Fibroblast of skin of left biceps (primary cell): ENCODE measurements at regions not wholly inside any gene's neighbourhood (a gene's known extent, or its start where the extent isn't known, plus 50 kb on each side); places are given as distances from the start of the nearest gene placed in this dataset.

Source experiments
- DNase-seq, 2 experiments: peaks; one replicate each; pipeline ENCODE4 v3.0.0-alpha.2; 2013; ENCODE audit warnings: low read depth in 2 of 2

DNA sequence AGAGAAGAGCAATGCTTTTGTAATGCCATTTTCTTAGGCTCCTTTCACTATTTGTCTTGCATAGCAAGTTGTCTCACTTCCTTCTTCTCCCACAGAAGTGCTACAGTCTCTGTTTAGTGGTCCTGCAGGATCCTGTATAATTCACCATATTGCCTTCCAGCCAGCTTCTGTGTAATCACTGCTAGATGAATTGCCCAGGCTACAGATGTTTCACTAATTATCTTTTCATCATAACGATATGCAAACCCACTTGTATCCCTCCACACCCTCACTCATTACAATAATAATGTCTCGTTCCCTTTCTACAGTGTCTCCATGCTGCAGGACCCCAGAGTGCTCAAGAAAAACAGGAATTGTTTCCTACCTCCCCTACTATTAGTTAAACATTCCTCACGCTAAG is 402.9 kb downstream of the TBL1XR1 start:
- no peak for DNase-seq

- no peak for DNase-seq
Measured at GRCh38 chr3:176789947-176790346, 407.3 kb downstream of the TBL1XR1 start.

DNA sequence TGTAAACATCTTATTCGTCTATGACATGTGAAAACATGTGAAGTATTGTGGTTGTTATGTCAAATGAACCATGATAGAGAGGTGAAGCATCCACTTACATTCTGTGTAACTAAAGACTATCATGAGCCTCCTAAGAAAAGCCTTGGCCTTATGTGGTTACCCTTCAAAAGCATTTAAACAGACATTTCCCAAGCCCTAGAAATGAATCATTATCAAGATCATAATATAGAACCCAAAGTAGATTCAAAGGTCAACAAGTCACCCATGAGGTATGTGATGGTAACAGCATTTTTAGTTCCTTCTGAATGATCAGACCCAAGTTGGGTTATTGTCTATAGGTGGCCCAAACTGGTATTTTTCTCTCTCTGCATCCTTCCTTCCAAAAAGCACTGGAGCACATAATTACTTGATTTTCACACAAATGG is 408.0 kb downstream of the TBL1XR1 start:
- DNase-seq: no peak

- no peak for DNase-seq
Measured at GRCh38 chr3:176787506-176787905, 409.8 kb downstream of the TBL1XR1 start.

DNA sequence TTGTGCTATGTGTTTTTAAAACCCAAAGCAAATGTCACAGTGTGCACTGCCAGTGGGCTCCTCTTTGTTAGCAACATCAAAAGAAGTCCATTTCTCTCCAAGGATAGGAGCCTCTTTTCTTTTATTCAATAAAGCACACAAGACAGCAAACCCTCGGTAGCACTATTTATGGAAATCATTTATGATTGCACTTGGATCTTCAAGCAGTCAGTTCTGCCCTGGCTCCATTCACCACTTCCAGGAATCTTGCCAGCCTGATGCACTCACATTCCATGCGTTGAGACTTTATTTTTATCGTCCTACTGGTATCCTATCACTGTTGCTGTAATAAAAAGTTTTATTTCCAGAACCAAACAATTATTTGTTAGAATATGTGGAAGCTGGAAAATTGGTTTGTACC is 412.1 kb downstream of the TBL1XR1 start:
- DNase-seq: no peak

- DNase-seq: no peak
Measured at GRCh38 chr3:176780766-176781165, 416.5 kb downstream of the TBL1XR1 start.

GRCh38 chr3:176776622-176777175 is 420.6 kb downstream of the TBL1XR1 start:
- DNase-seq: no peak

DNA sequence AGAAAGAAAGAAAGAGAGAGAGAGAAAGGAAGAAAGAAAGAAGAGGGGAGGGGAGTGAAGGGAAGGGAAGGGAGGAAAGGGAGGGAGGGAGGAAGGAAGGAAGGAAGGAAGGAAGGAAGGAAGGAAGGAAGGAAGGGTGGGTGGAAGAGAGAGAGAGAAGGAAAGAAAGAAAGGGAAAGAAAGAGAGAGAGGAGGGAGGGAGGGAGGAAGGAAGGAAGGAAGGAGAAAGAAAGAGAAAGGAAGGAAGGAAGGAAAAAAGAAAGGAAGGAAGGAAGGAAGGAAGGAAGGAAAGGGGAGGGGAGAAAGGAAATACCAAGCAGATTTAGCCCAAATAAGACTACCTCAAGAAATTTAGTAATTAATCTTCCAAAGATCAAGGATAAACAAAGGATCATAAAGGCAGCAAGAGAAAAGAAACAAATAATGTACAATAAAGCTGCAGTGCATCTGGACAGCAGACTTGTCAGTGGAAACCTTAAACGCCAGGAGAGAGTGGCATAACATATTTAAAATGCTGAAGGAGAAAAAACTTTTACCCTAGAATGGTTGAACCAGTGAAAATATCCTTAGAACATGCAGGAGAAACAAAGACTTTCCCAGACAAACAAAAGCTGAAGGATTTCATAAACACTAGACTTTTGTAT is 427.6 kb downstream of the TBL1XR1 start:
- DNase-seq: no peak

- DNase-seq: peak; percentile 27 to 28
Measured at GRCh38 chr3:176767385-176767784, 429.9 kb downstream of the TBL1XR1 start.

GRCh38 chr3:176766862-176767261 is 430.4 kb downstream of the TBL1XR1 start:
- no peak for DNase-seq

GRCh38 chr3:176765382-176765900 is 431.8 kb downstream of the TBL1XR1 start:
- DNase-seq: no peak

DNA sequence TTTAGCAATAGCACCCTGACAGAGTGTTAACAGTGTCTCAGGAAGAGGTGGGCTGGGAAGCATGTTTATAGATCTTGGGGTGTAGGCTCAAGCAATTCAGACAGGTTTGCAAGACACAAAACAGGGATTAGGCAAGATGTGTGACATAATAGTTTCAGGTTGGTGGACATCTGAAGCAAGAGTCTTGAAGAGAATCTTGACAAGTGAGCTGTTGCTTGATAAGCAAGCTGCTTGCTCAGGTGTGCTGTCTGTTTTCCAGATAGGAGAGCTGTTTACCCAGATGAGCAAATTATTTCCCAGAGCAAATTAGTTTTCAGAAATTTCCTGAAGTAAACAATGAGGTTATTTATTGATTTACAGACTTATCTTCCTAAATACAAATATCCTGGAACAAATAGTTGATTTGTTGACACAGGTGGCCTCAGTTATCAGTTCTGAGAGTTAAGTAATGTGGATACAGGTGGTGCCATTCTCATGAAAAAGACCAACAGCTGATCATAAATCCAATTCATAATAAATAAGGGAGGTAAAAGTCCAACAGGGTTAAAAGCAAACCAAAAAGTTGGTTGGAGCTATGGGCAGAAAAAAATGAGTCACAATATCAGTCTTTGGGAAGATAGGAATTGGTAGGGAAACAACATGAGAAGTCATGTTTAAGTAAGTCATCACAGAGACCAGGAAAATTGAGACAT is 437.3 kb downstream of the TBL1XR1 start:
- no peak for DNase-seq

DNA sequence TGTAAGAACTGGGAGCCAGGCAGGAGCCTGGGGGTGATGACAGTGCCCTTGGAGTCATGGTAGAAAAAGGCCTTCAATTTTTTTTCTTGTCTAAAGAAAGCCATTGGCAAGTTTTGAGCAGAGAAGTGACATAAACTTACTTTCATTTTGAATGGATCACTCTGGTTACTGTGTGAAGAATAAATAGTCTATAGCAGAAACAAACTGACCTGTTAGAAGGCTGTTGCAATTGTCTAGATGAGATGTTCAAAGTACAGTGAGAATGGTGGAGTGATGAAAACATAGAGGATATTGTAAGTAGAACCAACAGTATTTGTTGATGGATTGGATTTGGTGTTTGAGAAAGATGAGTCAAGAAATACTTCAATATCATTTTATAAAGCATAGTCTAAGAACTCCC is 439.9 kb downstream of the TBL1XR1 start:
- no peak for DNase-seq

DNA sequence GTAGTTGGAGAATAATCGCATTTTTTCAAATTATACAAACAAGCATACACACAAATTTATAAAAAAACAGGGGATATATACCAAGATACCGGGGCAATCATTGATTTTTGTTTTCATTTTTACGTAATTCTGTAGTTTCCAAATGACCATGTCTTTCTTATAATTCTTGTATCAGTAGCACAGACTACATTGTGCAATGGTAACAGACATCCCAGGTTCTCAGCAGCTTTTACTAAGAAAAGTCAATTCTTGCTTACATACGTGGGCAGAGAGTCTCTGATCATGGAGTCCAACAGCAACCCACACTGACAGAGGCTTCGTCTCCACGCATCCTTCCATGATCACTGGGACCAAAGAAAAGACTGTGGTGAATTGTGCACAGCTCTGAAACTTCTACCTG is 441.3 kb downstream of the TBL1XR1 start:
- DNase-seq: no peak

GRCh38 chr3:176755552-176755951 is 441.7 kb downstream of the TBL1XR1 start:
- no peak for DNase-seq

- no peak for DNase-seq
Measured at GRCh38 chr3:176741664-176742047, 455.6 kb downstream of the TBL1XR1 start.

DNA sequence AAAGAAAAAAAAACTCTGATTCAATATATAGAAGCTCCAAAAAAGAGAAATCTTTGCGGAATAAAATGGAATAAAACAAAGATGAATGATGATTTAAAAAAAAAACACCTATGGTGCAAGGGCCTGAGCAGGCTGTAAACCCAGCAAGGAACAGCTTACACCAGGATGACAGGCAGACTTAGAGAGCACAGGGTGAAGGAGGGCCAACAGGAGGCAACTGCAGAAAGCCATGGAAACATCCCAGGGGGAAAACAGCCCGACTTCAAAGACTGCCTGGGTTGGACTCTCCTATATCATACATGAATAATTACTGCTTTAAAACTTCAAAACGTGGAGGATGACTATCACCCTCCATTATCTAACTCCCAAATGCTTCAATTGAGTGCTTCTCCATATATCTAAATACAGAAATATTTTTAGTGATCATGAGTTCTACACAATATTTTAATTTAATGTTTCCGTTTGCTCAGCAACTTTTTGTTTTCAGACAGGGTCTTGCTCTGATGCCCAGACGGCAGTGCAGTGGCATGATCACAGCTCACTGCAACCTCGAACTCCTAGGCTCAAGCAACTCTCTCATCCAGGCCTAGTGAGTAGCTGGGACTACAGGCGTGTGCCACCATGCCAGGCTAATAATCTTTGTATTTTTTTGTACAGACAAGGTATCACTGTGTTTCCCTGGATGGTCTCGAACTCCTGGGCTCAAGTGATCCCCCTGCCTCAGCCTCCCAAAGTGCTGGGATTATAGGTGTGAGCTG is 456.2 kb downstream of the TBL1XR1 start:
- DNase-seq: no peak

- DNase-seq: no peak
Measured at GRCh38 chr3:176739159-176739558, 458.1 kb downstream of the TBL1XR1 start.

GRCh38 chr3:176737480-176738110 is 459.7 kb downstream of the TBL1XR1 start:
- no peak for DNase-seq

DNA sequence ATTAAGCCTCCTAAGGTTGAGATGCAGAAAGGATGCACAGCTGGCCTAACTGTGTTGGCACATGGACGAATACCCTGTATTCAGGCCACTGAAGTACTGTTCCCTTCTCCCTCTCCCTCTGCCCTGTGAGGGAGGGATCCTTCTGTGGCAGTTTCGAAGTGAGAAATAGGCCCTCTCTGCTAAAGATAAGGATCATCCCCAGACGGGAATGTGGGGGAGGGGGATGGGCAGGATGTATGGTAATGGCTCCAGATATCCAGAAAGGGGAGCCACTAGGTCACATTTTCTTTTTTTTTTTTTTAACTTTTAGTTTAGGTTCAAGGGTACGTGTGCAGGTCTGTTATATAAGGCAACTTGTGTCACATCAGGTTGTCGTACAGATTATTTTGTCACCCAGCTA is 463.1 kb downstream of the TBL1XR1 start:
- no peak for DNase-seq

- DNase-seq: no peak
Measured at GRCh38 chr3:176724394-176724759, 472.9 kb downstream of the TBL1XR1 start.
